Mesodermal cell (in vitro differentiated cells): ENCODE measurements at regions not wholly inside any gene's neighbourhood (a gene's known extent, or its start where the extent isn't known, plus 50 kb on each side); places are given as distances from the start of the nearest gene placed in this dataset.

Experiments used
- H3K27ac ChIP-seq: 2 replicates; pipeline ENCODE4 v1.7.0; 2013; ENCODE audit warnings: mild to moderate bottlenecking, low read depth, low read length, moderate library complexity; ENCODE audit not compliant: severe bottlenecking
- H3K36me3 ChIP-seq: 2 replicates; pipeline ENCODE4 v1.7.1; 2013; ENCODE audit warnings: mild to moderate bottlenecking, low read length, moderate library complexity; ENCODE audit not compliant: control insufficient read depth, insufficient read depth
- H3K4me1 ChIP-seq: one replicate; pipeline ENCODE4 v1.7.1; 2013; ENCODE audit warnings: mild to moderate bottlenecking, low read length; ENCODE audit not compliant: insufficient read depth, control insufficient read depth, poor library complexity, severe bottlenecking
- H3K4me3 ChIP-seq: 2 replicates; pipeline ENCODE4 v1.7.0; 2013; ENCODE audit warnings: low read length, control low read depth, mild to moderate bottlenecking; ENCODE audit not compliant: insufficient read depth, poor library complexity, severe bottlenecking; ENCODE audit errors: extremely low read depth
- H3K9me3 ChIP-seq: 2 replicates; pipeline ENCODE4 v1.7.1; 2013; ENCODE audit warnings: mild to moderate bottlenecking, low read length, moderate library complexity; ENCODE audit not compliant: control insufficient read depth
- WGBS, 2 experiments: methylation state at CpG; one replicate each; pipeline ENCODE4 v1.1.5; 2013; ENCODE audit warnings: missing lambda C conversion rate in 2 of 2; ENCODE audit not compliant: insufficient coverage in 2 of 2; 5-methylcytosine and 5-hydroxymethylcytosine counted together

GRCh38 chr7:130822642-130823041, 88.6 kb upstream of the KLF14 start:
- Histone ChIP-seq H3K4me3 (no peak overlapping the region), H3K4me1 (no peaks in the 10 kb centered on the region), H3K9me3 (peaks cover 3% of the 10 kb centered on the region), H3K36me3 (no peaks in the 10 kb centered on the region), H3K27ac (no peak overlapping the region)
- WGBS, 2 experiments: no CpG with 5 or more reads among the region's 2 CpGs

- no peaks in the 10 kb centered on the region for H3K4me1 ChIP-seq
- peaks cover 3% of the 10 kb centered on the region for H3K9me3 ChIP-seq
- 83 to 100% methylated on average over 2 of the region's 2 CpGs for WGBS, 2 experiments
- no peak overlapping the region for H3K4me3 ChIP-seq
- no peak overlapping the region for H3K27ac ChIP-seq
- H3K36me3 ChIP-seq: no peaks in the 10 kb centered on the region
These were observed 89.1 kb upstream of the KLF14 start for GRCh38 chr7:130823060-130823459.

- H3K9me3 ChIP-seq: peaks cover 3% of the 10 kb centered on the region
- H3K27ac ChIP-seq: no peak overlapping the region
- H3K36me3 ChIP-seq: no peaks in the 10 kb centered on the region
- H3K4me1 ChIP-seq: no peaks in the 10 kb centered on the region
- no peak overlapping the region for H3K4me3 ChIP-seq
These were observed 91.8 kb upstream of the KLF14 start for GRCh38 chr7:130825819-130826218.

GRCh38 chr7:130829415-130829814, 95.4 kb upstream of the KLF14 start:
- Histone ChIP-seq H3K27ac (no peak overlapping the region), H3K4me3 (no peak overlapping the region), H3K36me3 (no peaks in the 10 kb centered on the region), H3K4me1 (no peaks in the 10 kb centered on the region), H3K9me3 (peaks cover 3% of the 10 kb centered on the region)
- 88% methylated on average over 2 of the region's 2 CpGs for WGBS, 2 experiments

- WGBS, 2 experiments: 85 to 100% methylated on average over 1 to 2 of the region's 3 CpGs
- peaks cover 7% of the 10 kb centered on the region for H3K4me1 ChIP-seq
- H3K9me3 ChIP-seq: peaks cover 3% of the 10 kb centered on the region
- no peak overlapping the region for H3K27ac ChIP-seq
- no peak overlapping the region for H3K4me3 ChIP-seq
- no peaks in the 10 kb centered on the region for H3K36me3 ChIP-seq
These were observed 97.3 kb upstream of the KLF14 start for GRCh38 chr7:130831322-130831721.

GRCh38 chr7:130831817-130832481, 97.9 kb upstream of the KLF14 start:
- Histone ChIP-seq H3K27ac (no peak overlapping the region), H3K9me3 (peaks cover 3% of the 10 kb centered on the region), H3K4me3 (no peak overlapping the region), H3K36me3 (no peaks in the 10 kb centered on the region), H3K4me1 (peaks cover 12% of the 10 kb centered on the region)
- WGBS, 2 experiments: 80% methylated on average over 1 of the region's 6 CpGs; no CpG with 5 or more reads in 1 of the 2 experiments

- peaks cover 3% of the 10 kb centered on the region for H3K9me3 ChIP-seq
- no peak overlapping the region for H3K4me3 ChIP-seq
- H3K36me3 ChIP-seq: no peaks in the 10 kb centered on the region
- H3K4me1 ChIP-seq: peaks cover 42% of the 10 kb centered on the region
- WGBS, 2 experiments: 75 to 80% methylated on average over 1 of the region's 1 CpG
- peak overlapping the region; percentile 70 for H3K27ac ChIP-seq
These were observed 104.7 kb upstream of the KLF14 start for GRCh38 chr7:130838738-130839137.

GRCh38 chr7:130840599-130840998, 106.6 kb upstream of the KLF14 start:
- H3K36me3 ChIP-seq: no peaks in the 10 kb centered on the region
- peaks cover 45% of the 10 kb centered on the region for H3K4me1 ChIP-seq
- no peak overlapping the region for H3K27ac ChIP-seq
- peaks cover 3% of the 10 kb centered on the region for H3K9me3 ChIP-seq
- 100% methylated on average over 1 of the region's 2 CpGs for WGBS, 2 experiments
- no peak overlapping the region for H3K4me3 ChIP-seq

- H3K27ac ChIP-seq: no peak overlapping the region
- H3K4me3 ChIP-seq: no peak overlapping the region
- no peaks in the 10 kb centered on the region for H3K36me3 ChIP-seq
- peaks cover 41% of the 10 kb centered on the region for H3K4me1 ChIP-seq
- WGBS, 2 experiments: 61 to 98% methylated on average over 3 to 5 of the region's 7 CpGs
- H3K9me3 ChIP-seq: peaks cover 3% of the 10 kb centered on the region
These were observed 107.4 kb upstream of the KLF14 start for GRCh38 chr7:130841416-130841815.

GRCh38 chr7:130843703-130844102, 109.7 kb upstream of the KLF14 start:
- no peak overlapping the region for H3K27ac ChIP-seq
- H3K36me3 ChIP-seq: no peaks in the 10 kb centered on the region
- no peak overlapping the region for H3K4me3 ChIP-seq
- H3K9me3 ChIP-seq: peaks cover 3% of the 10 kb centered on the region
- 97 to 100% methylated on average over 2 to 10 of the region's 11 CpGs for WGBS, 2 experiments
- H3K4me1 ChIP-seq: peaks cover 35% of the 10 kb centered on the region

- H3K4me1 ChIP-seq: peaks cover 28% of the 10 kb centered on the region
- WGBS, 2 experiments: 82 to 98% methylated on average over 6 to 9 of the region's 11 CpGs
These were observed 111.0 kb upstream of the KLF14 start for GRCh38 chr7:130844811-130845580.

More at GRCh38 chr7:130844811-130845580, 111.0 kb upstream of the KLF14 start:
- Histone ChIP-seq H3K4me3 (no peak overlapping the region), H3K9me3 (peaks cover 3% of the 10 kb centered on the region), H3K36me3 (no peaks in the 10 kb centered on the region), H3K27ac (peak overlapping the region; percentile 72)
